ENCODE measurements at regions not wholly inside any gene's neighbourhood (a gene's known extent, or its start where the extent isn't known, plus 50 kb on each side); places are given as distances from the start of the nearest gene placed in this dataset.

DNA sequence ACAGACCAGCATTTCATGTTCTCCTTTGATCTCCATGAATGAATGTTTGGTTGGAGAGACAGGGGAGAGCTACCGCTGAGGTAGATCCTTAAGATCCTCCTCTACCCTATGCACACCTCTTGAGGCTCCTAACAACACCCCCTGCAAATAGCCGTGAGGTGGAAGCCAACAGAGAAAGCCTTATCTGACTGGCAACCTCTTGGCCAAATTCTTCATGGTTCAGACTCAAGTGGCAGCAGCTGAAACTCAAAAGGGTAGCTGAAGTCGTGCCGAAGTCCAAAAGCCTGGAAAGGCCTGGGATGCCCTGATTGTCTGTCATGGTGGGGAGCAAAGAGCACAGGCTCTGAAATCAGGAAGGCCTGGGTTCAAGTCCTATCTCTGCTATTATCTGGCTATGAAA, 184.9 kb downstream of the SEC61B start:
- ChIA-PET POLR2A (no interaction called here), CTCF (no interaction called here)
- no peak overlapping the region for H3K4me3 Mint-ChIP-seq
- peaks cover 25% of the 10 kb centered on the region for H3K4me1 Mint-ChIP-seq
- TF ChIP-seq RELA (CRISPR knock-in tag; IDR thresholded peaks at IDR 0.05; ENCODE audit: borderline replicate concordance) (no peak), IRF2 (CRISPR knock-in tag; IDR thresholded peaks at IDR 0.05; ENCODE audit: borderline replicate concordance, low read depth) (no peak), ZNF121 (CRISPR knock-in tag; IDR thresholded peaks at IDR 0.05) (no peak), FOXJ3 (CRISPR knock-in tag; IDR thresholded peaks at IDR 0.05; ENCODE audit: borderline replicate concordance) (no peak), ZNF416 (CRISPR knock-in tag; IDR thresholded peaks at IDR 0.05) (no peak), NR2C2 (CRISPR knock-in tag; IDR thresholded peaks at IDR 0.05) (no peak), TCF7 (CRISPR knock-in tag; IDR thresholded peaks at IDR 0.05; ENCODE audit: low read depth) (no peak), PRRX2 (CRISPR knock-in tag; IDR thresholded peaks at IDR 0.05) (no peak), FOXP1 (CRISPR knock-in tag; IDR thresholded peaks at IDR 0.05; ENCODE audit: borderline replicate concordance) (no peak)
- TF ChIP-seq, protein P1, sequence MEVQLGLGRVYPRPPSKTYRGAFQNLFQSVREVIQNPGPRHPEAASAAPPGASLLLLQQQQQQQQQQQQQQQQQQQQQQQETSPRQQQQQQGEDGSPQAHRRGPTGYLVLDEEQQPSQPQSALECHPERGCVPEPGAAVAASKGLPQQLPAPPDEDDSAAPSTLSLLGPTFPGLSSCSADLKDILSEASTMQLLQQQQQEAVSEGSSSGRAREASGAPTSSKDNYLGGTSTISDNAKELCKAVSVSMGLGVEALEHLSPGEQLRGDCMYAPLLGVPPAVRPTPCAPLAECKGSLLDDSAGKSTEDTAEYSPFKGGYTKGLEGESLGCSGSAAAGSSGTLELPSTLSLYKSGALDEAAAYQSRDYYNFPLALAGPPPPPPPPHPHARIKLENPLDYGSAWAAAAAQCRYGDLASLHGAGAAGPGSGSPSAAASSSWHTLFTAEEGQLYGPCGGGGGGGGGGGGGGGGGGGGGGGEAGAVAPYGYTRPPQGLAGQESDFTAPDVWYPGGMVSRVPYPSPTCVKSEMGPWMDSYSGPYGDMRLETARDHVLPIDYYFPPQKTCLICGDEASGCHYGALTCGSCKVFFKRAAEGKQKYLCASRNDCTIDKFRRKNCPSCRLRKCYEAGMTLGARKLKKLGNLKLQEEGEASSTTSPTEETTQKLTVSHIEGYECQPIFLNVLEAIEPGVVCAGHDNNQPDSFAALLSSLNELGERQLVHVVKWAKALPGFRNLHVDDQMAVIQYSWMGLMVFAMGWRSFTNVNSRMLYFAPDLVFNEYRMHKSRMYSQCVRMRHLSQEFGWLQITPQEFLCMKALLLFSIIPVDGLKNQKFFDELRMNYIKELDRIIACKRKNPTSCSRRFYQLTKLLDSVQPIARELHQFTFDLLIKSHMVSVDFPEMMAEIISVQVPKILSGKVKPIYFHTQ (CRISPR knock-in tag; IDR thresholded peaks at IDR 0.05): no peak
- TF ChIP-seq, protein P2, sequence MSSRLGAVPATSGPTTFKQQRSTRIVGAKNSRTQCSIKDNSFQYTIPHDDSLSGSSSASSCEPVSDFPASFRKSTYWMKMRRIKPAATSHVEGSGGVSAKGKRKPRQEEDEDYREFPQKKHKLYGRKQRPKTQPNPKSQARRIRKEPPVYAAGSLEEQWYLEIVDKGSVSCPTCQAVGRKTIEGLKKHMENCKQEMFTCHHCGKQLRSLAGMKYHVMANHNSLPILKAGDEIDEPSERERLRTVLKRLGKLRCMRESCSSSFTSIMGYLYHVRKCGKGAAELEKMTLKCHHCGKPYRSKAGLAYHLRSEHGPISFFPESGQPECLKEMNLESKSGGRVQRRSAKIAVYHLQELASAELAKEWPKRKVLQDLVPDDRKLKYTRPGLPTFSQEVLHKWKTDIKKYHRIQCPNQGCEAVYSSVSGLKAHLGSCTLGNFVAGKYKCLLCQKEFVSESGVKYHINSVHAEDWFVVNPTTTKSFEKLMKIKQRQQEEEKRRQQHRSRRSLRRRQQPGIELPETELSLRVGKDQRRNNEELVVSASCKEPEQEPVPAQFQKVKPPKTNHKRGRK (CRISPR knock-in tag; IDR thresholded peaks at IDR 0.05; ENCODE audit: borderline replicate concordance): no peak
- TF ChIP-seq, protein P3, sequence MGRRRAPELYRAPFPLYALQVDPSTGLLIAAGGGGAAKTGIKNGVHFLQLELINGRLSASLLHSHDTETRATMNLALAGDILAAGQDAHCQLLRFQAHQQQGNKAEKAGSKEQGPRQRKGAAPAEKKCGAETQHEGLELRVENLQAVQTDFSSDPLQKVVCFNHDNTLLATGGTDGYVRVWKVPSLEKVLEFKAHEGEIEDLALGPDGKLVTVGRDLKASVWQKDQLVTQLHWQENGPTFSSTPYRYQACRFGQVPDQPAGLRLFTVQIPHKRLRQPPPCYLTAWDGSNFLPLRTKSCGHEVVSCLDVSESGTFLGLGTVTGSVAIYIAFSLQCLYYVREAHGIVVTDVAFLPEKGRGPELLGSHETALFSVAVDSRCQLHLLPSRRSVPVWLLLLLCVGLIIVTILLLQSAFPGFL (CRISPR knock-in tag; IDR thresholded peaks at IDR 0.05; ENCODE audit: borderline replicate concordance): no peak
- TF ChIP-seq, protein P4, sequence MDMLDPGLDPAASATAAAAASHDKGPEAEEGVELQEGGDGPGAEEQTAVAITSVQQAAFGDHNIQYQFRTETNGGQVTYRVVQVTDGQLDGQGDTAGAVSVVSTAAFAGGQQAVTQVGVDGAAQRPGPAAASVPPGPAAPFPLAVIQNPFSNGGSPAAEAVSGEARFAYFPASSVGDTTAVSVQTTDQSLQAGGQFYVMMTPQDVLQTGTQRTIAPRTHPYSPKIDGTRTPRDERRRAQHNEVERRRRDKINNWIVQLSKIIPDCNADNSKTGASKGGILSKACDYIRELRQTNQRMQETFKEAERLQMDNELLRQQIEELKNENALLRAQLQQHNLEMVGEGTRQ (CRISPR knock-in tag; IDR thresholded peaks at IDR 0.05): no peak
- no peak for DNase-seq (ENCODE audit: low spot score)
- peaks cover 13% of the 10 kb centered on the region; the same call in 1 of the 2 replicates for H3K9me3 Mint-ChIP-seq
- H3K27ac Mint-ChIP-seq: no peak overlapping the region
- ATAC-seq: no peak
- no peaks in the 10 kb centered on the region for H3K36me3 Mint-ChIP-seq
- H3K27me3 Mint-ChIP-seq (ENCODE audit: low read depth): no peaks in the 10 kb centered on the region; the same call in 1 of the 2 replicates

DNA sequence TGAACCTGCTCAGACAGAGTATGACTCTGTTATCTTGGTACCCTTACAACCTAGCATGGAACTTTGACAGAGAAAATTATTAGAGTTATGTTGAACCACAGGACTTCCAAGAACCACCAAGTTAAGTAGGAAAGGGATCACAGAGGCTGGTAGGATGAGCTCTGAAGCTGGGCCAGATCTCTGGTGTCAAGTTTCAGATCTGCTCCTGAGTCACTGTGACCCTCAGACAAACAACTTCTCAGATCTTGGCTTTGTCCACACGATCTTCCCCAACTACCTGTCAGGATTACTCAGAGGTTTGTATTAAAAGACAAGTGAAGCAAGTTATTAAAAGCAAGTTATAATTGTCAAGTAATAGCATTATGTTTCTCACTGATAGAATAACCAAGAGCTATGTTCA, 189.0 kb downstream of the SEC61B start:
- POLR2A ChIA-PET: no interaction called here
- Mint-ChIP-seq H3K9me3 (peaks cover 13% of the 10 kb centered on the region; the same call in 1 of the 2 replicates), H3K4me3 (no peak overlapping the region), H3K27me3 (ENCODE audit: low read depth) (no peaks in the 10 kb centered on the region; the same call in 1 of the 2 replicates), H3K27ac (no peak overlapping the region; the same call in 1 of the 2 replicates), H3K36me3 (no peaks in the 10 kb centered on the region), H3K4me1 (peaks cover 25% of the 10 kb centered on the region)
- ATAC-seq: no peak
- CTCF ChIA-PET: interaction anchor here (1.0 to 1.4 kb wide), 2 partner anchors 179 to 189 kb away, joined by 3 read pairs; partner anchors contain the start of genes ALG2 and SEC61B
- no peak for DNase-seq (ENCODE audit: low spot score)
- TF ChIP-seq FOXJ3 (CRISPR knock-in tag; IDR thresholded peaks at IDR 0.05; ENCODE audit: borderline replicate concordance) (no peak), NR1H2 (CRISPR knock-in tag; IDR thresholded peaks at IDR 0.05) (no peak), HMGA2 (CRISPR knock-in tag; IDR thresholded peaks at IDR 0.05) (no peak), SP1 (CRISPR knock-in tag; conservative IDR thresholded peaks at IDR 0.05) (no peak), FOXP1 (CRISPR knock-in tag; IDR thresholded peaks at IDR 0.05; ENCODE audit: borderline replicate concordance) (no peak), TEAD1 (CRISPR knock-in tag; IDR thresholded peaks at IDR 0.05) (no peak), NFE2L1 (CRISPR knock-in tag; IDR thresholded peaks at IDR 0.05) (no peak)
- TF ChIP-seq, protein P5, sequence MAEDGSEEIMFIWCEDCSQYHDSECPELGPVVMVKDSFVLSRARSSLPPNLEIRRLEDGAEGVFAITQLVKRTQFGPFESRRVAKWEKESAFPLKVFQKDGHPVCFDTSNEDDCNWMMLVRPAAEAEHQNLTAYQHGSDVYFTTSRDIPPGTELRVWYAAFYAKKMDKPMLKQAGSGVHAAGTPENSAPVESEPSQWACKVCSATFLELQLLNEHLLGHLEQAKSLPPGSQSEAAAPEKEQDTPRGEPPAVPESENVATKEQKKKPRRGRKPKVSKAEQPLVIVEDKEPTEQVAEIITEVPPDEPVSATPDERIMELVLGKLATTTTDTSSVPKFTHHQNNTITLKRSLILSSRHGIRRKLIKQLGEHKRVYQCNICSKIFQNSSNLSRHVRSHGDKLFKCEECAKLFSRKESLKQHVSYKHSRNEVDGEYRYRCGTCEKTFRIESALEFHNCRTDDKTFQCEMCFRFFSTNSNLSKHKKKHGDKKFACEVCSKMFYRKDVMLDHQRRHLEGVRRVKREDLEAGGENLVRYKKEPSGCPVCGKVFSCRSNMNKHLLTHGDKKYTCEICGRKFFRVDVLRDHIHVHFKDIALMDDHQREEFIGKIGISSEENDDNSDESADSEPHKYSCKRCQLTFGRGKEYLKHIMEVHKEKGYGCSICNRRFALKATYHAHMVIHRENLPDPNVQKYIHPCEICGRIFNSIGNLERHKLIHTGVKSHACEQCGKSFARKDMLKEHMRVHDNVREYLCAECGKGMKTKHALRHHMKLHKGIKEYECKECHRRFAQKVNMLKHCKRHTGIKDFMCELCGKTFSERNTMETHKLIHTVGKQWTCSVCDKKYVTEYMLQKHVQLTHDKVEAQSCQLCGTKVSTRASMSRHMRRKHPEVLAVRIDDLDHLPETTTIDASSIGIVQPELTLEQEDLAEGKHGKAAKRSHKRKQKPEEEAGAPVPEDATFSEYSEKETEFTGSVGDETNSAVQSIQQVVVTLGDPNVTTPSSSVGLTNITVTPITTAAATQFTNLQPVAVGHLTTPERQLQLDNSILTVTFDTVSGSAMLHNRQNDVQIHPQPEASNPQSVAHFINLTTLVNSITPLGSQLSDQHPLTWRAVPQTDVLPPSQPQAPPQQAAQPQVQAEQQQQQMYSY (CRISPR knock-in tag; IDR thresholded peaks at IDR 0.05): no peak
- TF ChIP-seq, protein P6, sequence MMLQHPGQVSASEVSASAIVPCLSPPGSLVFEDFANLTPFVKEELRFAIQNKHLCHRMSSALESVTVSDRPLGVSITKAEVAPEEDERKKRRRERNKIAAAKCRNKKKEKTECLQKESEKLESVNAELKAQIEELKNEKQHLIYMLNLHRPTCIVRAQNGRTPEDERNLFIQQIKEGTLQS (CRISPR knock-in tag; conservative IDR thresholded peaks at IDR 0.05): no peak
- TF ChIP-seq, protein P7, sequence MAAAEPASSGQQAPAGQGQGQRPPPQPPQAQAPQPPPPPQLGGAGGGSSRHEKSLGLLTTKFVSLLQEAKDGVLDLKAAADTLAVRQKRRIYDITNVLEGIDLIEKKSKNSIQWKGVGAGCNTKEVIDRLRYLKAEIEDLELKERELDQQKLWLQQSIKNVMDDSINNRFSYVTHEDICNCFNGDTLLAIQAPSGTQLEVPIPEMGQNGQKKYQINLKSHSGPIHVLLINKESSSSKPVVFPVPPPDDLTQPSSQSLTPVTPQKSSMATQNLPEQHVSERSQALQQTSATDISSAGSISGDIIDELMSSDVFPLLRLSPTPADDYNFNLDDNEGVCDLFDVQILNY (CRISPR knock-in tag; IDR thresholded peaks at IDR 0.05): no peak
- TF ChIP-seq, protein P1 (CRISPR knock-in tag; IDR thresholded peaks at IDR 0.05): no peak

All from WTC11 (cell line).